HK-2 (cell line): ENCODE measurements at regions not wholly inside any gene's neighbourhood (a gene's known extent, or its start where the extent isn't known, plus 50 kb on each side); places are given as distances from the start of the nearest gene placed in this dataset.

ENCODE experiments used
- DNase-seq: peaks from one replicate; pipeline ENCODE4 v3.0.0-alpha.2; 2018; ENCODE audit not compliant: unreplicated experiment

DNA sequence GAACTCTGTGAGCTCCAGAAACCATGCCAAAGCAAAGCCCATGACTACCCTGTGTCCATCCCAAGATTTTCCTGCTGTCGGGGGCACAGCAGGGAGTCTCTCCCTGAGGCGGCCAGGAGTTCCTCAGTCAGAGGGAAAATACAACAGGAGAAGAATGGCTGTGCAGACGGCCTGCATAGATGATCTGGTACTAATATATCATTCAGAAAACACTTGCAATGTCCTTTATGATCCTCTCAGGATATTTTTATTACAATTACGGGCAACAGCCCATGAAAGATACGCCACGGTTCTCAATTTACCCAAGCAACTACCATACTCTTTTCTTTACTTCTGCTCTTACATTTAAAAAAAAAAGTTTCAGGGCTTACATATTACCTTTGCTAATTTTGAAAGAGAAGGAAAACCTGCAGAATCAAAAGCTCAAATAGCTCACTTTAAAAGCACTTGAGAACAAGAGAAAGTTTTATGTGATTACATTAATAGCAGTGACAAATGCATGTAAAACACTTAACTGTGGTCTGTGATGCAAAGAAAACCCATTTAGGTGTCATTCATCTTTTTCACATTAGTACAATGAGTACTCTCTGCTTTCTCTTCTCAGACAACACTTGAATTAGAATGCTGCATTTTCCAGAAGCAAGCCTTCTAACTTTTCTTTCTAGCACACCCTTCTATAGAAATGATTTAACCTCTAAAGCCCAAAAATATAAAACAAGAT is 460.8 kb downstream of the KLF5 start:
- no peak for DNase-seq

DNA sequence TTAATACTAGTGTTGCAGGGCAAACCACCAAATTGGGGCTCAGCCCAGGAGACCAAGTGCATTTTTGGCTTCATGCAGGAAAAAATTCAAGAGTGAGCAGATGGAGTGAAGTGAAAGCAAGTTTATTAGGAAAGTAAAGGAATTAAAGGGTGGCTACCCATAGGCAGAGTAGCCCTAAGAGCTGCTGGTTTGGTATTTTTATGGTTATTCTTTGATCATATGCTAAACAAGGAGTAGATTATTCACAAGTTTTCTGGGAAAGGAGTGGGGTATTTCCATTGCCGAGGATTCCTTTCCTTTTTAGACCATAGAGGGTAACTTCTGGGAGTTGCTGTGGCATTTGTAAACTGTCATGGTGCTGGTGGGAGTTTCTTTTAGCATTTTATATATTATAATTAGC is 459.0 kb downstream of the KLF5 start:
- no peak for DNase-seq

DNA sequence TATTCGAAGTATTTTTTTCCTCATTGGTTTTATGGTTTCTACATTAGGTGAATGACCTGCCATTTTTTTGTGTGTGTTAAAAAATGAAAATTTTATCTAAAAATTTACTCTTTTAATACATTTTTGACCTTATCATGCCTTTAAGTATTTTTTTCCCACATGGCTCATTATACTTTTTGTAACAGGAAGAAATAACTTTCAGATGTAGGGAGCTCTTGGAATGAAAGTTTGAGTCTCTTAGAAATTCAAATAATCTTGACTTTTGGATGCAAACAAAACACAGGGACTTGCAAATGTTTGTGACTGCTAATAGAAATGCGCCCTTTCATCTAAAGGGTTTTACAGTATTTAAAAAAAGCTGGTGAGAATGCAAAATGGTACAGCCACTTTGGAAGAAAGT is 457.9 kb downstream of the KLF5 start:
- no peak for DNase-seq

DNA sequence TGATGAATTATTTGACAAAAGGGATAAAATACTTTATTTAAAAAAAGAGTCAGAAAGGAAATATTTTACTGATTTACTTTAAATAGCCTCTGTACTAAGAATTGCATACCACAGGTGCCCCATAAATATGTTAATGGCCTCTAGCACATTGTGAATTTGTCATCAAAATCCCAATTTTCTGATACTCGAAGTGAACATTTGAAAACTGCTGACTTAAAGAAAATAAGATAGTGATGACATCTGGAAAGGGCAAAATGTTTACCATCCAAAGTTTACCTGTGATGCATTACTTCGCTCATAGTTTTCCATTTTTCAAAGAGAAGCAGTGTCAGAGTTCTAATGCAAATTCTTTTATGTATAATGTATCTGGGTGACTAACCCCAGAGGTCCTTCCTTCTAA is 455.4 kb downstream of the KLF5 start:
- no peak for DNase-seq

DNA sequence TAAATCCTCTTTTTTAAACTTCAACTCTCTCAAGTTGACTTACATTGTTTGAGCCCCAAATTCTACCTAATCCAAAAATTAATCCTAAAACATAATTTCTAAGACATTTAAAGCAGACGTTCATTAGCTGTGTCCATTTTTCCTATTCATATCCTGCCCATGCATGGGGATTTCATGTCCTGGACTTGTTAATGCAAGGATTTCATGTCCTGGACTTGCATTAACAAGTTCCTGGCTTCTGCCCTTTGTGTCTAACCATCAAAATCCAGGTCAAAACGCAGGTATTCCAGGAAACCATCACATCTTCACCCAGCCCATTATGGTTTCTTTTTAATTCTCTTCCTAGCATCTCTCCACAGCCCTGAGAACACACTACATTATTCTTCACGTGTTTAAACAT is 454.9 kb downstream of the KLF5 start:
- no peak for DNase-seq

DNA sequence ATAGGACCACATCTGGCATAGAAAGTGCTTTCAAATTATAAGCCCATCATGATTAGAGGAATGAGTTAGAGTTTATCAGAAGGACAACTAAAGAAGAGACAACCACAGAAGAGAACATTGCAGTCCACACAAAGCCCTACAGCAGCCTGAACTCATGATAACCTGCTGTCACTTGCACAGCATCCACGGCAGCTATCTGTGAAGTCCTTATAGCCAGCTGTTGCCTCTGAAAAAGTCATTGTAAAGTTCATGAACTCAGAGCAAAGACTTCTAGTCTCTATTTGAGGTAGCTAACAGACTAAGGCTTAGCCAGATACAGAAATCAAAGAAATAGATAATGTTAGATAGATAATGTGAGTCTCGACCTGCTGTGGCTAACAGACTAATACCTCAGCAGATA is 450.0 kb downstream of the KLF5 start:
- no peak for DNase-seq

DNA sequence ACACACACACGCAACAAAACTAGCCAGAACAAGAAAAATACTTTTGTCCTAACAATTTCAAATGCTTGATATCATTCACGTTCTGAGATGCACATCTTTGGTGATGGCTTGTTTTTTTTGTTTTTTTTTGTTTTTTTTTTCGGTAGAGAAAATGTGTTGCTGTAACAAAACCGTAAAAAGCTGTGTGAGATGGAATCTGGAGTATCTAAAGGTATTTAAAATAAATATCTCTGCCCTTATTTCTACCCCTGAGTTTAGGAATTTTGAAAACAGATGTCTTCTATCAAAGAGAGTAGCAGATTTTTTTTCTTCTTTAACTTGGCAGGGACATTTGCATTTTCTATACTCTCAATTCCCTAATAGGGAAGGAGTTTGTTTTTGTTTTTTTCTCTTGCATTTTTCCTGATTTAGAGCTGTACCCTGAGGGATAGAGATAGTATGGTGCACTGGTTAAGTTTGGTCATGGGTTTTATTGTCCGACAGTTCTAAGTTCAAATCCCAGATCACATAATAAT is 446.6 kb downstream of the KLF5 start:
- no peak for DNase-seq

DNA sequence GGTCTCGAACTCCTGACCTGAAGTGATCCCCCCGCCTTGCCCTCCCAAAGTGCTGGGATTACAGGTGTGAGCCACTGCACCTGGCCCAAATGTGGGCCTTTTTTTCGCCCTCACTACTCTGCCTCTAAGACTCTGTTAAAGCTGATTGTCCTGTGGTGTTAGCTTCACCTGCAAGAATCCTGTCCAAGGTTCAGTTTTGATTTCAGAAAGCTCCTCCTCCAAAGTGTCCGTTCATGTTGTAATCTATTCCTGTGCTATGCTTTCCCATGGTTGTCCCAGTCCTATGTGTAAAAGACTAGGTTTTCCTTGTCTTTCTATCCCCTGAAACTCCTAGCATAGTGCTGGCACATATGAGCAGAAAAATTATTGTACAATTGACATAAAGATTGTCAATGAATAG is 440.9 kb downstream of the KLF5 start:
- no peak for DNase-seq

DNA sequence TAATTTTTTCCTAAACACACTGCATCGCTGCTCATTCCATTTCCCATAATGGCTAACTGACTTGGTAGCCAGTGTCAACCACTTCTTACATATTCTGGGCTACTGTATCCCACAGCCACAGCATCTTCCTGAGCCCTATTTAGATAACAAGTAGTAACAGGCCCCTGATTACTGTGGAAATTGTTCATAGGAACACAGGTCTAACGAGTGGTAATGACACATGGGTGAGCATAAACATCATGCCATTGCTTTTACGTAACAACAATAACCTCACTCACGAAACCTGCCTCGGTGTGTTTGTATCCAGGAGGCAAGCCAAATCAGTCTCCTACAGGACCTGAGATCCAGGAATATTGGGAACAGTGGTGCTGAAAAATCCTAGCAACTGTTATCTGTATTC is 438.6 kb downstream of the KLF5 start:
- DNase-seq, result no peak

DNA sequence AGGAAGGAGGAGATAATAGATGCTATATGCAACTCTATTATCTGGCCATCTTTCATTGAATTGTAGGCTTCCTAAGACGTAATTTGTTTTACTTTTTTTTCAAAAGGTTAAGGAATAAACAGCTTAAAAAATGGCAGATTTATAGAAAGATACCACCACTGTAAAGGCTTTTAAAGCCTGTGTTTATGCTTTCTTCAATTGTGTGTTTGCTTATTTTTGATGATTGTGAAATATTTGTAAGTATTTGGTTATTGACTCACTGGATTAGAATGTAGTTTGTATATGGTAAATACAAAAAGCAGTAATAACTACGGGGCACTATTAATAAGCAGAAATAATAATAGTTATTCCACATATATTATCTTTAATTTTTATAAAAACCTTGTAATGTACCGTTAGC is 437.9 kb downstream of the KLF5 start:
- no peak for DNase-seq

DNA sequence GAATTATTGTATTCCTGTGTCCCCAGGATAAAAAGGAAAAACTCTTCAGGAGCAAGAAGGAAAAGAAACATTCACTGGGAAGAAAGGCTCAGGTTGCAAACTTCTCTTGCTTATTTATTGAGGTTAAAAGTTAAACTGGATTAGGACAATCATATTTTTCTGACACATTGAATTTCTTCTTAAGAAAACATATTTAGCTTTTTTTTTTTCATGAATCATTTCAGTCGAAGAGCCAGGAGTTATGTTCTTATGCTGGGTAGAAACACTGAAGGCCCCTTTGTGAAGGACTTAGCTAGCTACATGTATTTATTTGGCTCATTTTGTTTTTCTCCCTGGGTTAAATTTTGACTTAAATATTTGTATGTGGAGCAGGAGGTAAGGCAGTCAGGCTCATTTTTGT is 434.0 kb downstream of the KLF5 start:
- DNase-seq, result no peak

DNA sequence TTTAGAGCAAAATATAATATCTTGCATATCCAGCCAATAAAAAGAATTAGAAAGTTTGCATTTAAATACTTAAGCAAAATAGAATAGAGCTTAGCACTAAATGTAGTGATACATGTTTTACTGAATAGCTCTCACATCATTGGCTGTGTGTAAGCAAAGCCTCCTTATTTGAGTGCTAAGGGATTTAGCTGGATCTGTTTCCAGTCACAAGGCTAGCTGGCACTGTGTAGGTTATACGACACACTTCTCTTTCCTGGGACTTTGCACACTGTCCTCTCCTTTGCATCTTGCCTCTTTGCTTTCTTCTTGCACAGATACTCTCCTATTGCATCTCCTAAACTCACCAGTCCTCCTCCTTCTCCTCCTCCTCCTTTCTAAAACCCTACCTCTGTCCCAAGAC is 423.8 kb downstream of the KLF5 start:
- no peak for DNase-seq

DNA sequence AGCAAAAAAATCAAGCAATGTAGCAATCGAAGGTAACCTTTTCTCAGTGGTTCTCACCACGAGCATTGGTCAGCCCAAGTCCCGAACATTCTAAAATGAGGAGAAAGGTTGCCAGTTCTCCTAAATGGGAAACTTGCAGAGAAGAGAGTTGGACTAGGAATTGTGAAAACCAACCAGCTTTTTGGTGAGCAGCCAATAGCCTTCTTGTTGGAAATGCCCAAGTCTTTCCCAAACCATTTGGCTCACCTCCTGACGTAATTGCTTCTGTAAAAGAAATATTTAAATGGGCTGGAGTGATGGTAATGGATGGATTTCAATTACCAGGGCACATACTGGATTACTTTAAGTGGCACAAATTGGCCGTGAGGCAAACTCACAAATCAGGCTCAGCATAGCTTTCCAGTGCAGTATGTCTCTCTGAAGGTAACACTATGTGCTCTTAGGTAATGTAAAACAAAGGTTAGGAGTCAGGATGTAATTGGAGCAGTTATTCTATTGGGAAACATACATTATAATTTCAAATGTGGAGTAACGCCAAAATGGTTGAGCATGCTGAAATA is 423.2 kb downstream of the KLF5 start:
- DNase-seq, result no peak

DNA sequence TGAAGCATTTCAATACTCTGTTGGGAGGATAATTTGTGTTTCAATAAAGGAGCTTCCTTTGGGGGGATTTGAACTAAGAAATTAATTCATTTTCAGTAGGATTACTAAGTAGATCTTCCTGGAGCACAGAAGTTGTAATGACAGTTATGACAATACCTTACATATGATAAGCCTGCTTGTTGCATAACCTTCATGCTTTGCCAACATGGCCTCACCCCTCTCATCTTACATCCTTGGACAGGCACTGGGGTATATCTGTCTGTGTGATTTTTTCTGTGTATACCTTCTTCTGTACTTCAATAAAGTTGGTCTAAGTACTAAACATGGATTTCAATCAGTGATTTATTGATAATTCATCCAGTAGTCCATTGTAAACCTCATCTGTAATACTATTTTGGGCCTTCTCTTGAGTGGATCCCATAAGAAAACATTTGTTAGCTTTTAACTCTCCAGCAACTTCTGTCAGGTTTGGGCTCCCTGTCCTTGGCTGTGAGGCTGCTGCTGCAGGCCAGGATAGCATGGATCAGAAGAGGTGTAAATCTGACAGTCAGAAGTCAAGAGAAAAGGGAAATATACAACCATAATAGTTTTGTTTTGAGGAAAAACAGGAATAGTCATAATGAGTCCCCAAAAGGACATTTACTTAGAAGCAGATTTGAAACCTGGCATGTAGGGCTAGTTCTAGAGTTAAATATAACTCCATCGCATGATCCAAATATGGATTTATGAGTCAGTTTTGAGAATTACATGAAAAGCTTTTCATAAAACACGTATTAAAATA is 422.2 kb downstream of the KLF5 start:
- DNase-seq, result no peak

DNA sequence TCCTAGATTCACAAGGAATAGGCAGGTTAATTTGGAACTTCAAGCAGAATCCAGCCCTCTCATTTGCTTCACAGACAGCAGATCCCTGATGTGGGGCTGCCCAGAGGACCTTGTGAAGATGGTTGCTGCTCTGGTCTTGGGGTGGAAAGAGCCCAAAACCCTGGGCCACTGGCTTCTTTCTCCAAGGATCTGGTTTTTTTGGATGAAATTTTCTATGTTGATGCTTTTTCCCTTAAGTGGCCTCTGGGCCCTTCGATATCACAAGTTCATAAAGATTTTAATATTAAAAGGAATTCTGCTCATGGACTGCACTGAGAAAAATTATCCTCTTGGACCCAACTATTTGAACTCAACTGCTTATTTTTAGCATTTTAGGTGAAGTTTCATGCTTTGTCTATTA is 421.1 kb downstream of the KLF5 start:
- DNase-seq, result no peak

DNA sequence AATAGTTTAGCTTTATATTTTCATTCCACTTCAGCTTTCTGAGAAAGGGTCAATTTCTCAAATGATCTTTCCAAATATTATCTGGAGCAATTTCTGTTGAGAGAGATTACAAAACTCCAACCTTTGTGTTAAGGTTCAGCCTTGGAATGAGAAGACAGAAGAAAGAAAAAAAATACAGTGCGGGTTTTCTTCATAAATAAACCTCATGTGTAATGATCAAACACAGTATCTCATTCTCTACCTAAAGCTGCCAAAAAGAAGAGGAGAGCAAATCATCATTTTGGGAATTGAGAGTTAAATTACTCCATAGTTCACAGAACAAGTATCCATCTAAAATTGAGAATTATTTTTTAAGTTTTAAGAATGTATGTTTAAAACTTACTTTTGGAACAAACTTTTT is 420.5 kb downstream of the KLF5 start:
- DNase-seq, result no peak

DNA sequence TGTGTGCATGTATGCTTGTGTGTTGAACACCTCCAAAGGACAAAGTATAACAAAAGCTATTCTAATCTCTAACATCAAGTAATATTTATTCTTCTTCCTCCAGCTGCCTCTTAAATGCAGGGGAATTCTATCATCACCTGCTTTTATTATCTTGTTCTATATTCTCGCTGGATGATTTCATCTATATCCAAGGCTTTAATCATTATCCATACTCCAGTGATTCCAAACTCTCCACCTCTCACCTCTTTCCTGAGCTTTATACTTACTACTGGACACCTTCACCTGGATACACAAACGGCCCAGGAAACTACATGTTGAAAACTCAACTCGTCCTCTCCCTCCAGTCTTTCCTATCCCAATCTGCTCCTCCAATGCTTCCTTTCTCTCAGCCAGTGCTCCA is 418.6 kb downstream of the KLF5 start:
- DNase-seq, result no peak

DNA sequence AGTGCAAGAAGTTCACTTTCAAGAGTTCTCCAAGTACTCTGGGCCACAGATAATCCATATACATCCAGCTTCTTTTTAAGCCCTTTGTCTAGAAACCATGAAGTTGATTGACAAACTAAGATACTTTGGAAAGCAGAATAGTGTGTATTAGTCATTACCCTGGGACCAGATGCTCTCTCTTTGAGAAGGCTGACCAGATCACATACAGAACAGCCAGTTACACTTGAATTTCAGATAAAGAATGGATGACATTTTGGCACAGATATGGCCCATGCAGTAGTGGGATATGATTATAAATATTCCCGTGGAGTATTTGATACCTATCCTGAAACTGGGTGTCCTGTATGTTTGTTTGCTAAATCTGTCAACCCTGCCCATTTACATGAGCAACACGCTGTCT is 414.2 kb downstream of the KLF5 start:
- DNase-seq, result no peak

DNA sequence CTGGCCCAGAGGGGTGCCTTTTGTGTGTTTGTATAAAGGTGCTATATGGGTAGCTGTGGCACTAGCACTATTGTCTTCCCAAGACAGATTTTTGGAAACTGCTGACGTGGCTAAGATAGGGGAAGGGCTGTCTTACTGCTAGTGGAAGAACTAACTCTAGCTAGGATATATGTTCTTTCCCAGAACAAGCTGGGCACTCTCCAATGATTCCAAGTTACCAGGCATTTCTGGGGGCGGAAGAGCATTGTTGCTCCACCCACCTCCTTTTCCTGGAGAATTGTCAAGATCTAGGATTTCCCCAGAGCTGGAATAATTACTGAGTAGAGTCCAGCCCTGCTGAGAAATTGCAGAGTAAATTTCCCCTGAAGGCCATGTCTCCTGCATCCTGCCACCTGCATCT is 408.3 kb downstream of the KLF5 start:
- DNase-seq, result no peak

DNA sequence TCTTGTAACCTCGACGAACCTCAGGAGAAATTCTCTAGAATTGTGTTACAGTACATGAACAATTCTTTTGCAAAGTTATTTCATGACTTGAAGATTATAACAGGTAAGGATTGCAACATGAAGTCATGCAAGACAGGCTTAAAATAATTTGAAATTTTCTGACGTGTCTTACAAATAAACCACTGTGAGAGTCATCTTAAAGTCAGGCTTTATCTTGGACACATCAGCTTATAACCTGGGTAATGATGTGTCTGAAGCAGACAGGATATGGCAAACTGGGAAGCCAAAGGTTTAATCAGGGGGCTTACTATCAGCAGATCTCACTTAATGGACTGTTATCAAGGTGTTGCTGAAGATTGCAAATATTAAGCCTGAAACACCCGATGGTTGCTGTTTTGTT is 407.8 kb downstream of the KLF5 start:
- DNase-seq, result no peak

DNA sequence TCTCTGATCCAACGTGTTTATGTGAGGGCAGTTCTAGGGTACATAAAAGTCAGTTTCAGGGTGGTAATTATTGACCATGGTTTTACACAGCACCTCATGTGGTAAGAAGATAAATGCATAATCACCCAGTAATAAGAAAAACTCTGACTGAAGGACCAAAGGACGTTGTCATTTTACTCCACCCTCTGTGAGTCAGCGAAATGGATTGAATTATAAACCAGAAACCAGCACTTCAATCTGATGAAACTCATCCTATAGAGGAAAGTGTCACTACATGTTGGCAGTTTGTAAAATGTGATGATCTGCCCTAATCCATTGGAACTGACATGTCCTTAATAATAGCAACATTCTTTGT is 406.8 kb downstream of the KLF5 start:
- DNase-seq, result no peak

DNA sequence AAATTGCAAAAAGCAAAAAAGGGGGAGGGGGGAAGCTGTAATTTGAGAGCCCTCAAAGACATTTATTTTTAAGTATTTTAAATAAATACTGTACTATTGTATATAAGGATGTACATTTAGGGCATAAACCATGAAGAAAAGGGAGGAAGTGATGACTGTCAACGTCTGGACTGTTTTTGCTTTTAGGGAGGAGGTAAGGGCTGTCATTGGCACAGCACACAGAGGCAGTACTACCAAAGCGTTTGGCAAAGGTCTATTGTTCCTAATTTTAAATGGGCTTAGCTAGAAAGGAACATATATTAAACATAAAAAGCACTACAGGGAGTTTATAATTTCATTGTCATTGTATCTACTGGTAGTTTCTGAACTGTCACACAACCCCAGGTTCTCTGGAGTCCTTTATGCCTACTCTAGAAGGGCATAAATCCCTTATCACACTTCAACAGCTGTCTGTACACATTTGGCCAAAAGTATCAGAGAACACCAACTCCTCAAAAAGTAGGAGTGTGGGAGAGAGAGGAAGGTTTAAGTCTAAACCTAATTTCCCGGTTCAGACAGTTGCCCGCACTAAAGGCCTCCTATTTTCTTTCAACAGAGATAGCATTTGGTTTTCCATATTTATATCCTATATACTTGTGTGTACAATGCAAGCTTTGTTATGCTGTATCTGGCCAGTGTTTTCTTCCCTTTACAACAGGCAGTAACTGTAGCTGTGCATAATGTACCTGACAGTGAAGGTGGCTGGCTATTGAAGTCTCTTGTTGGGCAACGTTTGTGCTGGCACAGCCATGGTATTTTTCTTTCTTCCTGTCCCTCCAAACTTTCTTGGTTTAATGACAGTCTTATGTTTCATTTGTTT is 406.2 kb downstream of the KLF5 start:
- no peak for DNase-seq
